ENCODE measurements at regions not wholly inside any gene's neighbourhood (a gene's known extent, or its start where the extent isn't known, plus 50 kb on each side); places are given as distances from the start of the nearest gene placed in this dataset.

DNA sequence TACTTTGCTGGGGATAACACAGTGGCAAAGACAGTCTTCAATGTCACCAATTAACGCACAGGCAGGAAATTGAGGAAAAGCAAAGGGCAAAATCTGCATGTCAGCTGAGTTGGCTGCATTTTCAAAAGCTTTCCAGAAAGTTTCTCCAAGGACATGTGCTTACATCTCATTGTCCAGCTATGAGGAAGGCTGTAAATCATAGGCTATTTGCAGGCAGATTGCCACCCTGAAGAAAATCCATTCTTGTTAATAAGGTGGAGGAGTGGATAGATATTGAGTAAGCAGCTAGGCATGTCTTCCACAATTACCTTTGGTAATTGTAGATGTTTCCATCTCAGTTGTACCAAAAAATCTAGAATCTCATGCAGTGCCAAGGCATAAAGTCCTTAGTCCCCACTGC is 278.0 kb upstream of the NUDT12 start:
- Histone ChIP-seq H2AFZ (ENCODE audit: low read length) (no peak overlapping the region), H2BK5ac (ENCODE audit: insufficient read length, low read length) (no peak overlapping the region), H3K23me2 (ENCODE audit: insufficient read length, low read depth, low read length, poor library complexity, severe bottlenecking) (no peaks in the 10 kb centered on the region), H2BK20ac (ENCODE audit: low read depth, low read length, poor library complexity, severe bottlenecking) (no peak overlapping the region), H2BK15ac (ENCODE audit: low read depth, low read length) (no peak overlapping the region), H3K79me2 (ENCODE audit: insufficient read depth, low read length) (no peaks in the 10 kb centered on the region), H3K56ac (ENCODE audit: insufficient read length, low read depth, low read length) (no peak overlapping the region), H2BK12ac (ENCODE audit: insufficient read length, low read depth, low read length) (no peak overlapping the region), H3K27ac (ENCODE audit: insufficient read length, low read depth, low read length) (no peak overlapping the region), H2BK120ac (ENCODE audit: low read depth, low read length, poor library complexity, severe bottlenecking) (no peak overlapping the region), H4K20me1 (ENCODE audit: control insufficient read depth, insufficient read depth, insufficient read length) (no peaks in the 10 kb centered on the region), H3K4ac (ENCODE audit: low read depth, low read length) (no peak overlapping the region), H3K4me2 (ENCODE audit: insufficient read depth, insufficient read length, low read length) (no peak overlapping the region), H3K9ac (ENCODE audit: extremely low read depth, insufficient read length, low read length) (no peak overlapping the region), H4K91ac (ENCODE audit: insufficient read length, low read depth, low read length) (no peak overlapping the region), H3K27me3 (ENCODE audit: insufficient read depth, low read length) (no peaks in the 10 kb centered on the region), H3K9me3 (ENCODE audit: control insufficient read depth, low read depth, low read length) (no peaks in the 10 kb centered on the region), H3T11ph (ENCODE audit: low read length) (no peak overlapping the region), H3K23ac (ENCODE audit: insufficient read length, low read depth, low read length) (no peak overlapping the region), H3K4me1 (ENCODE audit: insufficient read depth, low read length) (no peaks in the 10 kb centered on the region), H3K79me1 (ENCODE audit: insufficient read depth, low read depth, low read length, poor library complexity, severe bottlenecking) (no peaks in the 10 kb centered on the region), H4K8ac (replicated peaks; ENCODE audit: insufficient read length, low read depth, low read length) (no peak overlapping the region), H3K18ac (ENCODE audit: insufficient read length, low read depth, low read length) (no peak overlapping the region), H2AK5ac (ENCODE audit: insufficient read length, low read length) (no peak overlapping the region), H4K5ac (ENCODE audit: insufficient read length, low read depth, low read length) (no peak overlapping the region), H3K14ac (ENCODE audit: insufficient read depth, low read length) (no peak overlapping the region)
- H3K27ac Mint-ChIP-seq, result no peak overlapping the region
- DNase-seq, result no peak
- H3K4me1 Mint-ChIP-seq, result no peaks in the 10 kb centered on the region; a peak in 1 of 4 replicates
- H3K36me3 Mint-ChIP-seq (ENCODE audit: insufficient read depth in 1 of 3, low read depth in 3 of 3), result no peaks in the 10 kb centered on the region; a peak in 1 of 7 replicates
- peaks cover 0 to 3% of the 10 kb centered on the region in 2 experiments; a peak in 2 of 5 replicates for H3K9me3 Mint-ChIP-seq
- no peak overlapping the region for H3K4me3 Mint-ChIP-seq
- no CpG with 5 or more reads among the region's 1 CpG for WGBS (ENCODE audit: extremely low coverage, insufficient read length, low lambda C conversion rate)
- TF ChIP-seq, protein P1, sequence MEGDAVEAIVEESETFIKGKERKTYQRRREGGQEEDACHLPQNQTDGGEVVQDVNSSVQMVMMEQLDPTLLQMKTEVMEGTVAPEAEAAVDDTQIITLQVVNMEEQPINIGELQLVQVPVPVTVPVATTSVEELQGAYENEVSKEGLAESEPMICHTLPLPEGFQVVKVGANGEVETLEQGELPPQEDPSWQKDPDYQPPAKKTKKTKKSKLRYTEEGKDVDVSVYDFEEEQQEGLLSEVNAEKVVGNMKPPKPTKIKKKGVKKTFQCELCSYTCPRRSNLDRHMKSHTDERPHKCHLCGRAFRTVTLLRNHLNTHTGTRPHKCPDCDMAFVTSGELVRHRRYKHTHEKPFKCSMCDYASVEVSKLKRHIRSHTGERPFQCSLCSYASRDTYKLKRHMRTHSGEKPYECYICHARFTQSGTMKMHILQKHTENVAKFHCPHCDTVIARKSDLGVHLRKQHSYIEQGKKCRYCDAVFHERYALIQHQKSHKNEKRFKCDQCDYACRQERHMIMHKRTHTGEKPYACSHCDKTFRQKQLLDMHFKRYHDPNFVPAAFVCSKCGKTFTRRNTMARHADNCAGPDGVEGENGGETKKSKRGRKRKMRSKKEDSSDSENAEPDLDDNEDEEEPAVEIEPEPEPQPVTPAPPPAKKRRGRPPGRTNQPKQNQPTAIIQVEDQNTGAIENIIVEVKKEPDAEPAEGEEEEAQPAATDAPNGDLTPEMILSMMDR (conservative IDR thresholded peaks at IDR 0.05), result no peak
- H3K27me3 Mint-ChIP-seq (ENCODE audit: low read depth), result no peaks in the 10 kb centered on the region
